Loucy (cell line): ENCODE measurements at regions not wholly inside any gene's neighbourhood (a gene's known extent, or its start where the extent isn't known, plus 50 kb on each side); places are given as distances from the start of the nearest gene placed in this dataset.

Experiments used
- CTCF ChIP-seq: fragments of 200-600 bp; sonication (generic); conservative IDR thresholded peaks from 2 replicates; pipeline ENCODE4 v1.5.1; 2014; ENCODE audit warnings: mild to moderate bottlenecking, antibody characterized with exemption, low read length
- EZH2phosphoT487 ChIP-seq: fragments of 200-600 bp; IDR thresholded peaks from 2 replicates; pipeline ENCODE4 v1.6.1; 2018; ENCODE audit warnings: antibody characterized with exemption, mild to moderate bottlenecking, moderate library complexity, borderline replicate concordance

- TF ChIP-seq CTCF (no peak), EZH2phosphoT487 (no peak)
Observed at GRCh38 chr5:17143335-17143734, 74.1 kb upstream of the BASP1 start.
